Loucy (cell line): ENCODE measurements at regions not wholly inside any gene's neighbourhood (a gene's known extent, or its start where the extent isn't known, plus 50 kb on each side); places are given as distances from the start of the nearest gene placed in this dataset.

ENCODE experiments used
- CTCF ChIP-seq: fragments of 200-600 bp; sonication (generic); conservative IDR thresholded peaks from 2 replicates; pipeline ENCODE4 v1.5.1; 2014; ENCODE audit warnings: mild to moderate bottlenecking, antibody characterized with exemption, low read length
- EZH2phosphoT487 ChIP-seq: fragments of 200-600 bp; IDR thresholded peaks from 2 replicates; pipeline ENCODE4 v1.6.1; 2018; ENCODE audit warnings: antibody characterized with exemption, mild to moderate bottlenecking, moderate library complexity, borderline replicate concordance

GRCh38 chr5:57785946-57786345 is 303.3 kb upstream of the ACTBL2 start:
- TF ChIP-seq CTCF (no peak), EZH2phosphoT487 (no peak)
